ENCODE measurements at regions not wholly inside any gene's neighbourhood (a gene's known extent, or its start where the extent isn't known, plus 50 kb on each side); places are given as distances from the start of the nearest gene placed in this dataset.

GRCh38 chr2:225289659-225290058 is 109.9 kb upstream of the NYAP2 start:
- no peak overlapping the region for H3K4me3 ChIP-seq (replicated peaks; ENCODE audit: low read depth, low read length)
- no peak for TF ChIP-seq CTCF (IDR thresholded peaks at IDR 0.05; ENCODE audit: low read length, missing control alignments)
- no peak for DNase-seq (ENCODE audit: low read depth)

- no peak overlapping the region for H3K4me3 ChIP-seq (replicated peaks; ENCODE audit: low read depth, low read length)
- TF ChIP-seq CTCF (IDR thresholded peaks at IDR 0.05; ENCODE audit: low read length, missing control alignments): no peak
- no peak for DNase-seq (ENCODE audit: low read depth)
These were observed 110.5 kb upstream of the NYAP2 start for GRCh38 chr2:225288986-225289385.

DNA sequence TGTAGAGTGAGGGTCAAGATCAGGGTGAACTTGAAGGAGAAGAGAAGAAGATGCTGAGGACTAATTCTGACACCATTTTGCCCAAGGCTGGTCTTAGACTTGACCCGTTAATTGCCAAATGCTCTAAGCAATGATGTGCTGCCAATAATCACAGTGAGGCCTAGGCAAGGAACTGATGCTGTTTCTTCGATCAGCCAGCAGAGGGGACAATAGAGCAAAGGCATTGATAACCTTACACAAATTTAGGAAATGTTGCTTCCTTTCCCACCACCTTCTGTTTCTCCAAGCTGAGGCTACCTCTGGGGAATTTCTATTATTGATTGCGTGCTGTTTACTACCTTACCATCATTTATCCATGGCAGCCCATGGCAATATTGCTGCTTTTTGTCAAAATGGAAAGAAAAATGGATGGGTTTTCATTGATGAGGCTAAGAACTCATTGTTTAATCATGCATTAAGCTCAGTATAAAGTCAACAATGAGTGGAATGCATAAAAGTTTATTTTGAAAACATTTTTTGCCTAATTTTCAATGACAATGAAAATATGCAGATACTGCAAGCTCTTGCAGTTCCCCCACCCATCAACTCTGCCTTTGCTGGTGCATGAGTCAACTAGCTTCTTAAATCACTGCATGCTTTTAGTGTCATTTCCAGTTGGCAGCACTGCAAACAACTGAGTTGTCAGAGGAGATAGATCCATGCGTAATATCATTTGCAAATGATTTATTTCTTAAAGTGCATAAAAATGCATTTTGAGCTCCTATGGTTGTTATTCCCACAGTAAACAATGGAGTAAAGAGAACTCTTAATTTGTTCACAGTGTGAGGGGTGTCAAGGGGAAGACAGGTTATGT is 116.4 kb upstream of the NYAP2 start:
- TF ChIP-seq CTCF (IDR thresholded peaks at IDR 0.05; ENCODE audit: low read length, missing control alignments): peak; percentile 57
- no peak overlapping the region for H3K4me3 ChIP-seq (replicated peaks; ENCODE audit: low read depth, low read length)
- peak; percentile 16 for DNase-seq (ENCODE audit: low read depth)

DNA sequence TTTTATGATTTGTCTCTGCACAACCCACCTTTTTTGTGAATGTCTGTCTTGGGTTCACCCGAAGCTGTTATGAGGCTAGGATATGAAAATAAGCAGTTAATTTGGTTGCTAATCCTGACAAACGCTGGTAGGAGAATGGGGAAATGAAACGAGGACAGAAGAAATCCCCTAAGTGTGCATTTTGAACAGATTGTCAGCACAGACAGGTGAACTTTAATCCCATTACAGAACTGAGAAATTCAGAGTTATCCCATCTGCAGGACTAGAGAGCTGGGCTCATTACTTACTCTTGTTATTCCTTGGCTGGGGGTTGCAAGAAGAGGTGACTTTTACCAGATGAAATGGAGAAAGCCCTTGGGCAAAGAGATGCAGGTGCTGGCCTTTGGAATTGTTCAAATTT is 123.3 kb upstream of the NYAP2 start:
- no peak for DNase-seq (ENCODE audit: low read depth)
- H3K4me3 ChIP-seq (replicated peaks; ENCODE audit: low read depth, low read length): no peak overlapping the region
- no peak for TF ChIP-seq CTCF (IDR thresholded peaks at IDR 0.05; ENCODE audit: low read length, missing control alignments)

DNA sequence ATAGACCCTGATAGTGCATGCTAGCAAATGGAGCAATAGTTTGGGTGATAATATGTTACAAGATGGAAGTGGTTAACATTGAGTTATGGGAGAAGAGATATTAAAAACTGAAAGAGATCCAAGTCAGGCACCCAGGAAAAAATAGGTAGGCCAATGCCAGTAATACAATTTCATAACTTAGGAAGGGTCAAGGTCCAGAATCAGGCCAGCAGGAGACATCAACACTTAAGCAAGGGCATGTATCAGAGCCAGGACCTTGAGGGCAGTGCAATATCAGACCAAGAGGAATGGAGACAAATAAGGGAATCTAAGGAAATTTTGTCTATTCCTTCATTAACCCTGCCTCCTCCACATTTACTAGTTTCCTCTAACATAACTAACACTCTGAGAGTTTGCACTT is 124.1 kb upstream of the NYAP2 start:
- H3K4me3 ChIP-seq (replicated peaks; ENCODE audit: low read depth, low read length): no peak overlapping the region
- DNase-seq (ENCODE audit: low read depth): no peak
- no peak for TF ChIP-seq CTCF (IDR thresholded peaks at IDR 0.05; ENCODE audit: low read length, missing control alignments)

- H3K4me3 ChIP-seq (replicated peaks; ENCODE audit: low read depth, low read length): no peak overlapping the region
- TF ChIP-seq CTCF (IDR thresholded peaks at IDR 0.05; ENCODE audit: low read length, missing control alignments): no peak
- peak; percentile 7 for DNase-seq (ENCODE audit: low read depth)
These were observed 124.8 kb upstream of the NYAP2 start for GRCh38 chr2:225274751-225275150.

DNA sequence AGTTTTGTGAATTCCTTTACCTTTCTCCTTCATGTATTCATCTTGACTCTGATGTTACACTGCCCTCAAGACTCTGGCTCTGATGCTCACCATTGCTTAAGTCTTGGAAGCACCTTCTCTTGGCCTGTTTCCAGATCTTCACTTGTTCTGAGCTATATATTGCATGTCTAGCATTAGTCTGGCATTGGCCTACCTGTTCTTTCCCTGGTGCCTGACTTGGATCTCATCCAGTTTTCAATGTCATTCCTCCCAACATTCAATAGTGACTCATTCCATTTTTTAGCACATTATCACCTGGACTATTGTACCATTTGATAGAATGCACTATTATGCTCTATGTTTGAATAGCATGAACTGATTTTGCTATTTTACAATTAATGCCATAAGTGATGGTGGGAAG is 127.3 kb upstream of the NYAP2 start:
- DNase-seq (ENCODE audit: low read depth): no peak
- H3K4me3 ChIP-seq (replicated peaks; ENCODE audit: low read depth, low read length): no peak overlapping the region
- TF ChIP-seq CTCF (IDR thresholded peaks at IDR 0.05; ENCODE audit: low read length, missing control alignments): no peak
